Lung (tissue), 11 donors: ENCODE measurements at regions not wholly inside any gene's neighbourhood (a gene's known extent, or its start where the extent isn't known, plus 50 kb on each side); places are given as distances from the start of the nearest gene placed in this dataset.

Experiments used
- ATAC-seq: fragments of 200-7000 bp; cut with Tn5 transposase; one replicate; pipeline ENCODE4 v1.9.1; 2020; ENCODE audit warnings: moderate number of reproducible peaks; ENCODE audit not compliant: insufficient read depth, low FRiP score
- DNase-seq, 3 donors: peaks; one replicate each; pipeline ENCODE4 v3.0.0-alpha.2; 2013 to 2017
- H3K27ac ChIP-seq, 2 donors: one replicate each; pipeline ENCODE4 v1.5.1; 2013; ENCODE audit warnings: mild to moderate bottlenecking in 2 of 2, moderate library complexity in 2 of 2, control low read depth in 1 of 2, inconsistent platforms in 1 of 2, low read depth in 1 of 2, low read length in 1 of 2
- H3K27me3 ChIP-seq, 3 donors: one replicate each; pipeline ENCODE4 v1.5.1; 2013; ENCODE audit warnings: low read length in 2 of 3; ENCODE audit not compliant: control insufficient read depth in 3 of 3, insufficient read depth in 3 of 3
- H3K36me3 ChIP-seq, 4 donors: one replicate each; pipeline ENCODE4 v1.5.1; 2013; ENCODE audit warnings: low read length in 4 of 4, mild to moderate bottlenecking in 1 of 4, moderate library complexity in 1 of 4; ENCODE audit not compliant: control insufficient read depth in 4 of 4, insufficient read depth in 4 of 4
- H3K4me1 ChIP-seq, 5 donors: one replicate each; pipeline ENCODE4 v1.5.1; 2013; ENCODE audit warnings: low read length in 5 of 5, mild to moderate bottlenecking in 2 of 5, moderate library complexity in 1 of 5; ENCODE audit not compliant: control insufficient read depth in 5 of 5, insufficient read depth in 5 of 5
- H3K4me3 ChIP-seq: one replicate; pipeline ENCODE4 v1.5.1; 2013; ENCODE audit warnings: mild to moderate bottlenecking, control low read depth, moderate library complexity
- H3K9ac ChIP-seq, 2 donors: one replicate each; pipeline ENCODE4 v1.5.1; 2013; ENCODE audit warnings: low read length in 2 of 2, control low read depth in 1 of 2; ENCODE audit not compliant: insufficient read depth in 1 of 2
- H3K9me3 ChIP-seq, 4 donors: one replicate each; pipeline ENCODE4 v1.5.1; 2013; ENCODE audit warnings: low read length in 3 of 4, mild to moderate bottlenecking in 1 of 4, moderate library complexity in 1 of 4; ENCODE audit not compliant: control insufficient read depth in 4 of 4, insufficient read depth in 3 of 4
- WGBS, 2 donors: extraction: QIAGEN DNeasy Blood & Tissue Kit; methylation state at CpG; one replicate each; pipeline ENCODE4 v1.1.7; 2013; 5-methylcytosine and 5-hydroxymethylcytosine counted together
- TF ChIP-seq, protein P1 (sequence below): IDR thresholded peaks from 2 replicates; pipeline ENCODE4 v1.5.1; 2012; ENCODE audit warnings: mild to moderate bottlenecking; ENCODE audit errors: control extremely low read depth, extremely low read depth
- donor health status: control.
- donor health status: control.
- donor health status: Bipolar disorder and iron deficiency.
- donor health status: healthy.
- donor health status: DM: yes; HTN: yes; CAD: no.

DNA sequence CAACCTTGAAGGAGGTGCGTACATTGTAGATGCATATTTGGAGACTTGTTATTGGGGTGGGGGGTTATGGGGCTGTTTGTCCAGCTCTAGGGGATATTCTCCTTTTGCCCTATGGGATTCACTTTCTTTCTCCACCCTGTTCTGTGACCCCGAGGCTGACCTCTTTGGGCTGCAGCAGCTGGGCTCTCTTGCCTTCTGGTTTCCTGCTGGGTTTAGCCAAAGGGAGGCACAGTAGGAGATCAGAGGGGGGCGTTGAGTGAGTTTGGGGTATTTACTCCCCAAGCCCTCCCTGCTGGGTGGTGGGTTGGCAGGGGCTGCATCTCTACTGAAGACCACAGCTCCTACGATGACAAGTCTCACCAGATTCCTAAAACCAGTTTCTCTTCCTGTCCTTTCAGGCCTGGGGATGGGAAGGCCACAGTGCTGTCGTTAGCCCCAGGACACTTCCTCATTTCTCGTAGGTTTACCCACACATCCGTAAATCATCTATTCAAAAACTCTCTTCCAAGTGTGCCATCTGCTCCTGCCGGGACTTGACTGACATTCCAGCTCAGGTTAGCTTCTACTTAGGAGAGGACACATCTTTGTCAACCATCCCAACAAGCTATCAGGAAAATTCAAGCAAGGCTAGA is 127.1 kb downstream of the TMEM30B start:
- Histone ChIP-seq H3K4me3 (no peak overlapping the region), H3K27me3 (no peaks in the 10 kb centered on the region), H3K9ac (no peak overlapping the region), H3K4me1 (no peaks in the 10 kb centered on the region), H3K36me3 (no peaks in the 10 kb centered on the region), H3K9me3 (peaks cover 0 to 2% (median 0%) of the 10 kb centered on the region in 4 donors), H3K27ac (no peak overlapping the region)
- DNase-seq (no peak), ATAC-seq (no peak)
- 65 to 73% methylated on average over 8 of the region's 8 CpGs for WGBS, 2 donors
- TF ChIP-seq, protein P1, sequence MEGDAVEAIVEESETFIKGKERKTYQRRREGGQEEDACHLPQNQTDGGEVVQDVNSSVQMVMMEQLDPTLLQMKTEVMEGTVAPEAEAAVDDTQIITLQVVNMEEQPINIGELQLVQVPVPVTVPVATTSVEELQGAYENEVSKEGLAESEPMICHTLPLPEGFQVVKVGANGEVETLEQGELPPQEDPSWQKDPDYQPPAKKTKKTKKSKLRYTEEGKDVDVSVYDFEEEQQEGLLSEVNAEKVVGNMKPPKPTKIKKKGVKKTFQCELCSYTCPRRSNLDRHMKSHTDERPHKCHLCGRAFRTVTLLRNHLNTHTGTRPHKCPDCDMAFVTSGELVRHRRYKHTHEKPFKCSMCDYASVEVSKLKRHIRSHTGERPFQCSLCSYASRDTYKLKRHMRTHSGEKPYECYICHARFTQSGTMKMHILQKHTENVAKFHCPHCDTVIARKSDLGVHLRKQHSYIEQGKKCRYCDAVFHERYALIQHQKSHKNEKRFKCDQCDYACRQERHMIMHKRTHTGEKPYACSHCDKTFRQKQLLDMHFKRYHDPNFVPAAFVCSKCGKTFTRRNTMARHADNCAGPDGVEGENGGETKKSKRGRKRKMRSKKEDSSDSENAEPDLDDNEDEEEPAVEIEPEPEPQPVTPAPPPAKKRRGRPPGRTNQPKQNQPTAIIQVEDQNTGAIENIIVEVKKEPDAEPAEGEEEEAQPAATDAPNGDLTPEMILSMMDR: no peak

DNA sequence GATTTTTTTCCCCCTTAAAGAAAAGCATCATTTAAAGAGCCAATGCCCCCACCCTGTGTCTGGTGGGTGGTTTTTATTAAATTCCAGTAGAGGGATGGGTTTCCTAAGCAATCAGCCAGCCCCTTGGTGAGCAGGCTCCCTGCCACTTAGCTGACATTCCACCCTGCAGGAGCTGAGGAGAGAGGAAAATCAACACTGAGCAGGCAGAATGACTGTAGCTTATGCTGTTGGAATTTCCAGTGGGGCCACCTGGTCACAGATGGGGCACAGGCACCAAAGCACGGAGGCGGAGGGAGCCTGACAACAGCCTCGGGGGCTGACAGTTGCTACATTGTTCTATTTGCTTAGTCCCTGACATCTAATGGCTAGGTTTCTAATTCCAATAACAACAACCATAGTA is 127.7 kb downstream of the TMEM30B start:
- no peaks in the 10 kb centered on the region for H3K36me3 ChIP-seq
- ATAC-seq (no peak), DNase-seq (peak; percentile 38 to 70 (median 68))
- TF ChIP-seq, protein P1: no peak
- no peak overlapping the region for H3K4me3 ChIP-seq
- WGBS, 2 donors: 78 to 91% methylated on average over 3 of the region's 3 CpGs
- H3K9me3 ChIP-seq: peaks cover 0 to 2% (median 0%) of the 10 kb centered on the region in 4 donors
- no peak overlapping the region for H3K27ac ChIP-seq
- H3K9ac ChIP-seq: no peak overlapping the region
- no peaks in the 10 kb centered on the region for H3K27me3 ChIP-seq
- H3K4me1 ChIP-seq: peaks cover 0 to 3% (median under 1%) of the 10 kb centered on the region in 5 donors

DNA sequence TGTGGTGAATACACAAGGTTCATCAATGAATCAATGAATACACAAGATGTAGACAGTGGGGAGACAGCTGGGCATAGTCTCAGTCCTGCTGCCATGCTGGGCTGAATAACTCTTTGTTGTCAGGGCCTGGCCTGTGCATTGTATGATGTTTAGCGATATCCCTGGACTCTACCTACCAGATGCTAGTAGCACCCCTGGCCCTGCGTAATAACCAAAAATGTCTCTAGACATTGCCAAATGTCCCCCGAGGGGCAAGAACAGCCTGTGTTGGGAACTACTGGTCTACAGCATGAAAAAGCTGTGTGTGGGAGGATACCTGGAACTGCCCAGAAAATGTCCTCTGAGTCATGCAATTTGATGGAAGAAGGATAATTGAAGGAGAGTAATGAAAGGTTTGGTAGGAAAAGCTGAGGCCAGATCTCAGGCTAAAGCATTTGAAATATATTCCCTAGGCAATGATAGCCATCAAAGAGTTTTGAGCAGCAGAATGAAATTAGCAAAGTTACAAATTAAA is 128.2 kb downstream of the TMEM30B start:
- WGBS, 2 donors: 91 to 94% methylated on average over 3 of the region's 3 CpGs
- H3K27me3 ChIP-seq: no peaks in the 10 kb centered on the region
- H3K9me3 ChIP-seq: peaks cover 0 to 2% (median 0%) of the 10 kb centered on the region in 4 donors
- ATAC-seq (no peak), DNase-seq (no peak)
- TF ChIP-seq, protein P1: no peak
- no peaks in the 10 kb centered on the region for H3K36me3 ChIP-seq
- H3K9ac ChIP-seq: no peak overlapping the region
- no peak overlapping the region for H3K4me3 ChIP-seq
- H3K27ac ChIP-seq: no peak overlapping the region
- peaks cover 0 to 9% (median 6%) of the 10 kb centered on the region in 5 donors for H3K4me1 ChIP-seq

DNA sequence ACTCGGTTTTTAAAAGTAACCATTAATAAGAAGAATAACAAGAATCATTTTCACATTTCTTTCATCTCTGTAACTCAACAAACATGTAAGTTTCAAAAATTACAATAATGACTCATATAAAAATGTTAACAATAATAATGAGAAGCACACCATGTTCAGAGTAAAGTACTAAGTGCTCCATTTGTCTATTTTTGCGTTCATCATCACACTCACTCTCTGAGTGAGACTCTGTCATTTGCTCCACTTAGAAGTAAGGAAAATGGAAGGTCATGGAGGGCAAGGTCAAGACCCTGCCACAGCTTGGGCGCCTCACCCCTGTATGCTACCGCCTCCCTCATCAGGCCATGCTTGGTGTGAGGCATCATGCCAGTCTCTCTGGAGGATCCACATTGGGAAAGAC is 129.9 kb downstream of the TMEM30B start:
- no peak for DNase-seq
- peaks cover 0 to 25% (median 19%) of the 10 kb centered on the region in 5 donors for H3K4me1 ChIP-seq
- TF ChIP-seq, protein P1: no peak
- peaks cover 0 to 2% (median 0%) of the 10 kb centered on the region in 4 donors for H3K9me3 ChIP-seq
- no peak overlapping the region for H3K4me3 ChIP-seq
- whole genome bisulfite sequencing, 2 donors: 93 to 96% methylated on average over 4 of the region's 4 CpGs
- no peaks in the 10 kb centered on the region for H3K36me3 ChIP-seq
- no peak overlapping the region for H3K9ac ChIP-seq
- no peak for ATAC-seq
- no peaks in the 10 kb centered on the region for H3K27me3 ChIP-seq
- H3K27ac ChIP-seq: no peak overlapping the region
